ENCODE measurements at regions not wholly inside any gene's neighbourhood (a gene's known extent, or its start where the extent isn't known, plus 50 kb on each side); places are given as distances from the start of the nearest gene placed in this dataset.

GRCh38 chr5:88644676-88645075, 238.3 kb downstream of the MEF2C start (continued):
- TF ChIP-seq HOXA7 (CRISPR knock-in tag; IDR thresholded peaks at IDR 0.05) (no peak), MBD4 (IDR thresholded peaks at IDR 0.05; ENCODE audit: borderline replicate concordance, low read length) (no peak), NBN (conservative IDR thresholded peaks at IDR 0.05) (no peak)

- BruUV-seq (replicated peaks) = no TSS peak
- in situ Hi-C loops (cut with HindIII; ENCODE audit: extremely low pct_ligation_motif_present, low pct_unique_long_range_greater_than_20kb) = no loop called here
- H2AFZ ChIP-seq (ENCODE audit: low read length) = no peak overlapping the region
- H3K4me2 ChIP-seq (ENCODE audit: low read depth, low read length) = no peak overlapping the region
- intact Hi-C loops (cut with micrococcal nuclease; ENCODE audit: unreplicated experiment) = no loop called here
- no peaks in the 10 kb centered on the region for H3K79me2 ChIP-seq (ENCODE audit: insufficient read depth, low read length)
- no peak for FAIRE-seq
- no peaks in the 10 kb centered on the region for H3K36me3 ChIP-seq (replicated peaks in 1 of 2; ENCODE audit: control insufficient read depth in 1 of 2, insufficient read depth in 2 of 2, low read length in 2 of 2)
- no peak overlapping the region for H3K27ac ChIP-seq (ENCODE audit: extremely low read length, insufficient read depth, low read length)
- H4K20me1 ChIP-seq (ENCODE audit: insufficient read depth, low read length) = no peaks in the 10 kb centered on the region
- no peaks in the 10 kb centered on the region for H3K4me1 ChIP-seq (ENCODE audit: insufficient read depth, low read length)
- H3K4me3 ChIP-seq (replicated peaks in 1 of 3; ENCODE audit: insufficient read depth in 1 of 3, low read depth in 2 of 3, low read length in 3 of 3) = no peak overlapping the region
- ChIA-PET POLR2A (no interaction called here), CTCF (ENCODE audit: low intra/inter-chr PET ratio, low total read pairs) (no interaction called here)
- no peak for ATAC-seq
- H3K9ac ChIP-seq (ENCODE audit: insufficient read depth, low read depth, low read length) = no peak overlapping the region
- no peaks in the 10 kb centered on the region; a peak in 1 of 5 replicates for H3K27me3 ChIP-seq (ENCODE audit: control insufficient read depth in 1 of 2, insufficient read depth in 2 of 2, low read length in 2 of 2)
- no peak for DNase-seq (ENCODE audit: low spot score)
- H3K9me3 ChIP-seq (ENCODE audit: low read length) = no peaks in the 10 kb centered on the region
- TF ChIP-seq ZNF414 (CRISPR knock-in tag; IDR thresholded peaks at IDR 0.05) (no peak), SNAPC4 (CRISPR knock-in tag; IDR thresholded peaks at IDR 0.05) (no peak), CAMTA2 (CRISPR knock-in tag; IDR thresholded peaks at IDR 0.05; ENCODE audit: borderline replicate concordance) (no peak), HNF4A (CRISPR knock-in tag; IDR thresholded peaks at IDR 0.05) (no peak), ZNF720 (CRISPR knock-in tag; IDR thresholded peaks at IDR 0.05) (no peak), ZBTB14 (CRISPR knock-in tag; IDR thresholded peaks at IDR 0.05) (no peak), NFAT5 (CRISPR knock-in tag; IDR thresholded peaks at IDR 0.05) (no peak), HOXD1 (CRISPR knock-in tag; IDR thresholded peaks at IDR 0.05) (no peak)
Measured at GRCh38 chr5:88643315-88643714, 239.7 kb downstream of the MEF2C start.
